ENCODE measurements at regions not wholly inside any gene's neighbourhood (a gene's known extent, or its start where the extent isn't known, plus 50 kb on each side); places are given as distances from the start of the nearest gene placed in this dataset.

- no peak for TF ChIP-seq POLR2AphosphoS5 (IDR thresholded peaks at IDR 0.05; ENCODE audit: low read depth)
- no peak for TF ChIP-seq EZH2phosphoT487 (IDR thresholded peaks at IDR 0.05; ENCODE audit: unreplicated experiment)
These were observed 59.5 kb upstream of the HECTD2 start for GRCh38 chr10:91350651-91351081.

Data from GM23338 (cell line).